CD14-positive monocyte (primary cell): ENCODE measurements at regions not wholly inside any gene's neighbourhood (a gene's known extent, or its start where the extent isn't known, plus 50 kb on each side); places are given as distances from the start of the nearest gene placed in this dataset.

Experiments
- DNase-seq, 3 donors: peaks; one replicate each; pipeline ENCODE4 v3.0.0-alpha.2; 2011 to 2022
- H2AFZ ChIP-seq: 2 replicates; pipeline ENCODE4 v1.6.0; 2012; ENCODE audit warnings: mild to moderate bottlenecking, low read depth, low read length, inconsistent platforms; ENCODE audit not compliant: insufficient read depth, poor library complexity, severe bottlenecking
- H3K27ac ChIP-seq, 2 donors: 1 replicate in 1 of 2; 2 replicates in 1 of 2; pipeline ENCODE4 v1.5.1; 2012 to 2013; ENCODE audit warnings: low read length in 2 of 2, control low read depth in 1 of 2, inconsistent platforms in 1 of 2, low read depth in 1 of 2, mild to moderate bottlenecking in 1 of 2
- H3K27me3 ChIP-seq, 2 donors: one replicate each; pipeline versions ENCODE4 v1.6.0 to v1.6.1; 2011 to 2013; ENCODE audit warnings: low read length in 2 of 2; ENCODE audit not compliant: control insufficient read depth in 2 of 2, insufficient read depth in 2 of 2
- H3K36me3 ChIP-seq, 2 donors: replicated peaks in 1 of 2; 1 replicate in 1 of 2; 2 replicates in 1 of 2; pipeline versions ENCODE4 v1.5.1 to v1.6.1; 2012 to 2013; ENCODE audit warnings: low read length in 2 of 2, control low read depth in 1 of 2, inconsistent platforms in 1 of 2, mild to moderate bottlenecking in 1 of 2; ENCODE audit not compliant: insufficient read depth in 2 of 2, control insufficient read depth in 1 of 2
- H3K4me1 ChIP-seq, 2 donors: 1 replicate in 1 of 2; 2 replicates in 1 of 2; pipeline versions ENCODE4 v1.5.1 to v1.6.1; 2012 to 2013; ENCODE audit warnings: low read length in 2 of 2, control low read depth in 1 of 2, inconsistent platforms in 1 of 2, mild to moderate bottlenecking in 1 of 2, moderate library complexity in 1 of 2; ENCODE audit not compliant: insufficient read depth in 2 of 2, control insufficient read depth in 1 of 2
- H3K4me2 ChIP-seq: replicated peaks from 2 replicates; pipeline ENCODE3; 2012; ENCODE audit warnings: low read length, moderate library complexity, mild to moderate bottlenecking; ENCODE audit not compliant: poor library complexity, severe bottlenecking; ENCODE audit errors: extremely low read depth
- H3K4me3 ChIP-seq, 3 experiments: fragments of 200-600 bp in 1 of 3; sonication (generic) in 1 of 3; replicated peaks in 1 of 3; 1 replicate in 2 of 3; 2 replicates in 1 of 3; pipeline ENCODE4 v1.5.1; 2011 to 2013; ENCODE audit warnings: low read length in 3 of 3, mild to moderate bottlenecking in 3 of 3, control low read depth in 2 of 3, low read depth in 2 of 3, inconsistent platforms in 1 of 3, moderate library complexity in 1 of 3
- H3K79me2 ChIP-seq: 2 replicates; pipeline ENCODE4 v1.6.0; 2012; ENCODE audit warnings: mild to moderate bottlenecking, control low read depth, inconsistent platforms, low read length, moderate library complexity; ENCODE audit not compliant: insufficient read depth
- H3K9ac ChIP-seq: 2 replicates; pipeline ENCODE4 v1.6.0; 2017; ENCODE audit warnings: low read length, mild to moderate bottlenecking; ENCODE audit not compliant: insufficient read depth, poor library complexity, severe bottlenecking
- H3K9me3 ChIP-seq, 2 donors: replicated peaks in 1 of 2; 1 replicate in 1 of 2; 2 replicates in 1 of 2; pipeline versions ENCODE4 v1.5.1 to v1.6.1; 2012 to 2013; ENCODE audit warnings: low read length in 2 of 2, control low read depth in 1 of 2; ENCODE audit not compliant: control insufficient read depth in 1 of 2, insufficient read depth in 1 of 2
- H4K20me1 ChIP-seq: 2 replicates; pipeline ENCODE4 v1.6.0; 2012; ENCODE audit warnings: mild to moderate bottlenecking, low read length, control low read depth, moderate library complexity; ENCODE audit not compliant: insufficient read depth
- H3K27ac Mint-ChIP-seq, 7 donors: one replicate each; pipeline ENCODE4 v1.8.0; 2020; ENCODE audit warnings: mild to moderate bottlenecking in 7 of 7, mixed read lengths in 7 of 7, moderate library complexity in 6 of 7, inconsistent platforms in 2 of 7
- H3K27me3 Mint-ChIP-seq, 3 donors: one replicate each; pipeline ENCODE4 v1.8.0; 2021 to 2022; ENCODE audit warnings: low read depth in 3 of 3, mild to moderate bottlenecking in 3 of 3, mixed read lengths in 3 of 3, moderate library complexity in 3 of 3, inconsistent platforms in 1 of 3
- H3K36me3 Mint-ChIP-seq, 2 donors: one replicate each; pipeline ENCODE4 v1.8.0; 2020; ENCODE audit warnings: mixed read lengths in 2 of 2, inconsistent platforms in 1 of 2, mild to moderate bottlenecking in 1 of 2
- H3K4me1 Mint-ChIP-seq: one replicate; pipeline ENCODE4 v1.8.0; 2020; ENCODE audit warnings: mild to moderate bottlenecking, mixed read lengths
- H3K4me3 Mint-ChIP-seq, 2 donors: one replicate each; pipeline ENCODE4 v1.8.0; 2020; ENCODE audit warnings: mild to moderate bottlenecking in 2 of 2, mixed read lengths in 2 of 2, moderate library complexity in 1 of 2
- H3K9me3 Mint-ChIP-seq, 7 donors: one replicate each; pipeline ENCODE4 v1.8.0; 2020 to 2022; ENCODE audit warnings: mixed read lengths in 7 of 7, mild to moderate bottlenecking in 6 of 7, moderate library complexity in 6 of 7, inconsistent platforms in 2 of 7
- CTCF ChIP-seq: fragments of 200-600 bp; IDR thresholded peaks from one replicate; pipeline ENCODE4 v1.8.0; 2022; ENCODE audit warnings: antibody characterized with exemption, mild to moderate bottlenecking
- WGBS: methylation state at CpG from one replicate; pipeline ENCODE4 v1.1.5; 2013; ENCODE audit warnings: missing lambda C conversion rate; ENCODE audit not compliant: insufficient coverage; 5-methylcytosine and 5-hydroxymethylcytosine counted together
- intact Hi-C, 2 donors: fragments of 100-400 bp; cut with micrococcal nuclease; formaldehyde crosslinking; loops; one replicate each; pipeline versions ENCODE4 v1.15.0 to v1.15.1; 2023

DNA sequence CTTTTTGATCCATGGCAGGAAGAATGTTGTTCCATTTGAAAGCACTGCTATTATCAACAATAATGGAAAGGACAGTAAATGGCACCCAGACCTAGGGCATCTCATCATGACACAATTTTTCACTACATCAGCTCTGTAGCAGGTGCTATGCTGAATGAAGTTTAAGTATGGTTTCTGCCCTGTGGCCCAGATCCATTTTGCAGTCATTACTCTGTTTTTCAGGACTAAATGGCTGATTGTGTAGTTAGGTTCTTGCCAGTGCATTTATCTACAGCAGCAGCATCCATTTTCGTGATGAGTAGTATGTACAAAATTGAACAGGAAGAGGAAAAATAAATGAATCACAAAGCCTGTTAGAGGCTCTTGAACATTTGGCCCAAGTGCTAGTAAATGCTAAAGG, 270.5 kb upstream of the CD180 start:
- H3K27me3 ChIP-seq = no peaks in the 10 kb centered on the region
- H3K4me2 ChIP-seq = no peak overlapping the region
- H3K4me1 ChIP-seq = no peaks in the 10 kb centered on the region
- Mint-ChIP-seq H3K4me1 (no peaks in the 10 kb centered on the region), H3K36me3 (no peaks in the 10 kb centered on the region), H3K27ac (no peak overlapping the region), H3K27me3 (no peaks in the 10 kb centered on the region), H3K4me3 (no peak overlapping the region), H3K9me3 (peaks cover 0 to 6% (median 0%) of the 10 kb centered on the region in 7 donors)
- no peak overlapping the region for H3K9ac ChIP-seq
- H3K36me3 ChIP-seq = no peaks in the 10 kb centered on the region
- no peak overlapping the region for H2AFZ ChIP-seq
- no peaks in the 10 kb centered on the region for H3K79me2 ChIP-seq
- no peak for TF ChIP-seq CTCF
- no peak overlapping the region for H3K27ac ChIP-seq
- H3K4me3 ChIP-seq = no peak overlapping the region
- WGBS = 100% methylated on average over 1 of the region's 1 CpG
- intact Hi-C loops = no loop called here
- no peaks in the 10 kb centered on the region for H4K20me1 ChIP-seq
- no peak for DNase-seq
- no peaks in the 10 kb centered on the region for H3K9me3 ChIP-seq

GRCh38 chr5:67465537-67466207, 269.1 kb upstream of the CD180 start:
- Histone ChIP-seq H3K27me3 (no peaks in the 10 kb centered on the region), H3K79me2 (no peaks in the 10 kb centered on the region), H4K20me1 (no peaks in the 10 kb centered on the region), H3K27ac (no peak overlapping the region), H3K36me3 (no peaks in the 10 kb centered on the region), H3K9me3 (no peaks in the 10 kb centered on the region), H3K9ac (no peak overlapping the region), H3K4me2 (no peak overlapping the region), H3K4me1 (no peaks in the 10 kb centered on the region), H3K4me3 (no peak overlapping the region), H2AFZ (no peak overlapping the region)
- Mint-ChIP-seq H3K4me3 (no peak overlapping the region), H3K4me1 (no peaks in the 10 kb centered on the region), H3K9me3 (peaks cover 0 to 6% (median 0%) of the 10 kb centered on the region in 7 donors), H3K27ac (peak overlapping the region in 1 of 7 donors; percentile 40), H3K36me3 (no peaks in the 10 kb centered on the region), H3K27me3 (no peaks in the 10 kb centered on the region)
- no peak for TF ChIP-seq CTCF
- DNase-seq = no peak
- intact Hi-C loops = no loop called here
